Neural cell (in vitro differentiated cells): ENCODE measurements at regions not wholly inside any gene's neighbourhood (a gene's known extent, or its start where the extent isn't known, plus 50 kb on each side); places are given as distances from the start of the nearest gene placed in this dataset.

Source experiments
- EZH2 ChIP-seq: fragments of 200-600, 300-800 bp; shearing (Covaris generic), sonication (generic); IDR thresholded peaks from 2 replicates; pipeline ENCODE4 v1.6.1; 2014; ENCODE audit warnings: antibody characterized with exemption, low read length, borderline replicate concordance, mild to moderate bottlenecking; ENCODE audit not compliant: insufficient read depth, poor library complexity, severe bottlenecking
- TAF1 ChIP-seq: IDR thresholded peaks from 2 replicates; pipeline ENCODE4 v1.6.1; 2012; ENCODE audit warnings: low read depth
- TF ChIP-seq, protein P1 (sequence below): fragments of 450-650 bp; IDR thresholded peaks from 2 replicates; pipeline ENCODE4 v1.5.1; 2014; ENCODE audit warnings: antibody characterized with exemption, mild to moderate bottlenecking, moderate library complexity; ENCODE audit not compliant: poor library complexity, severe bottlenecking

GRCh38 chr3:68186733-68187132 lies 532.3 kb upstream of the SUCLG2 start:
- TF ChIP-seq, protein P1, sequence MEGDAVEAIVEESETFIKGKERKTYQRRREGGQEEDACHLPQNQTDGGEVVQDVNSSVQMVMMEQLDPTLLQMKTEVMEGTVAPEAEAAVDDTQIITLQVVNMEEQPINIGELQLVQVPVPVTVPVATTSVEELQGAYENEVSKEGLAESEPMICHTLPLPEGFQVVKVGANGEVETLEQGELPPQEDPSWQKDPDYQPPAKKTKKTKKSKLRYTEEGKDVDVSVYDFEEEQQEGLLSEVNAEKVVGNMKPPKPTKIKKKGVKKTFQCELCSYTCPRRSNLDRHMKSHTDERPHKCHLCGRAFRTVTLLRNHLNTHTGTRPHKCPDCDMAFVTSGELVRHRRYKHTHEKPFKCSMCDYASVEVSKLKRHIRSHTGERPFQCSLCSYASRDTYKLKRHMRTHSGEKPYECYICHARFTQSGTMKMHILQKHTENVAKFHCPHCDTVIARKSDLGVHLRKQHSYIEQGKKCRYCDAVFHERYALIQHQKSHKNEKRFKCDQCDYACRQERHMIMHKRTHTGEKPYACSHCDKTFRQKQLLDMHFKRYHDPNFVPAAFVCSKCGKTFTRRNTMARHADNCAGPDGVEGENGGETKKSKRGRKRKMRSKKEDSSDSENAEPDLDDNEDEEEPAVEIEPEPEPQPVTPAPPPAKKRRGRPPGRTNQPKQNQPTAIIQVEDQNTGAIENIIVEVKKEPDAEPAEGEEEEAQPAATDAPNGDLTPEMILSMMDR, result no peak
- no peak for TF ChIP-seq TAF1
- TF ChIP-seq EZH2, result no peak
